T1000 (cell line): ENCODE measurements at regions not wholly inside any gene's neighbourhood (a gene's known extent, or its start where the extent isn't known, plus 50 kb on each side); places are given as distances from the start of the nearest gene placed in this dataset.
A peak's percentile ranks its signal among the peaks of the same experiment; 100 is the strongest.
"Not testable (repeated sequence)": the region's sequence is repeated elsewhere in the genome, so short reads cannot be mapped to it uniquely, and the experiment has no call there.

Source experiments
- DNase-seq: peaks from one replicate; lab custom pipeline; 2025; ENCODE audit warnings: mixed read lengths; lab: John Stamatoyannopoulos, UW

GRCh38 chr5:85656050-85656449 lies 961.7 kb upstream of the COX7C start:
- DNase-seq: no peak

GRCh38 chr5:85657328-85657727 lies 960.4 kb upstream of the COX7C start:
- not testable (repeated sequence) for DNase-seq

GRCh38 chr5:85662969-85663707 lies 954.6 kb upstream of the COX7C start:
- DNase-seq: not testable (repeated sequence)

- no peak for DNase-seq
Observed at GRCh38 chr5:85663708-85664031, 954.1 kb upstream of the COX7C start.

- no peak for DNase-seq
Observed at GRCh38 chr5:85670417-85670816, 947.3 kb upstream of the COX7C start.

- no peak for DNase-seq
Observed at GRCh38 chr5:85671223-85671970, 946.3 kb upstream of the COX7C start.

- DNase-seq: no peak
Observed at GRCh38 chr5:85681871-85682270, 935.9 kb upstream of the COX7C start.

GRCh38 chr5:85684351-85684750 lies 933.4 kb upstream of the COX7C start:
- DNase-seq: no peak

GRCh38 chr5:85703296-85703695 lies 914.4 kb upstream of the COX7C start:
- DNase-seq: no peak

- no peak for DNase-seq
Observed at GRCh38 chr5:85709728-85710127, 908.0 kb upstream of the COX7C start.

- no peak for DNase-seq
Observed at GRCh38 chr5:85716344-85717202, 901.2 kb upstream of the COX7C start.

GRCh38 chr5:85717203-85717563 lies 900.6 kb upstream of the COX7C start:
- no peak for DNase-seq

- no peak for DNase-seq
Observed at GRCh38 chr5:85732185-85732584, 885.6 kb upstream of the COX7C start.

GRCh38 chr5:85741972-85742371 lies 875.8 kb upstream of the COX7C start:
- DNase-seq: no peak

- no peak for DNase-seq
Observed at GRCh38 chr5:85760519-85760918, 857.2 kb upstream of the COX7C start.

GRCh38 chr5:85769347-85769746 lies 848.4 kb upstream of the COX7C start:
- no peak for DNase-seq

GRCh38 chr5:85784746-85785145 lies 833.0 kb upstream of the COX7C start:
- DNase-seq: no peak

GRCh38 chr5:85813146-85813545 lies 804.6 kb upstream of the COX7C start:
- DNase-seq: no peak

- DNase-seq: no peak
Observed at GRCh38 chr5:85814596-85814995, 803.1 kb upstream of the COX7C start.

- DNase-seq: peak; percentile 10
Observed at GRCh38 chr5:85823462-85824426, 794.0 kb upstream of the COX7C start.

GRCh38 chr5:85838781-85839180 lies 779.0 kb upstream of the COX7C start:
- DNase-seq: no peak

GRCh38 chr5:85841653-85842052 lies 776.1 kb upstream of the COX7C start:
- no peak for DNase-seq
